ENCODE measurements at regions not wholly inside any gene's neighbourhood (a gene's known extent, or its start where the extent isn't known, plus 50 kb on each side); places are given as distances from the start of the nearest gene placed in this dataset.
"Not testable (repeated sequence)": the region's sequence is repeated elsewhere in the genome, so short reads cannot be mapped to it uniquely, and the experiment has no call there.

- peak; percentile 63 to 71 for DNase-seq
Measured at GRCh38 chr2:393711-394696, 106.1 kb upstream of the ALKAL2 start.

GRCh38 chr2:392926-393280 lies 105.0 kb upstream of the ALKAL2 start:
- no peak for DNase-seq

GRCh38 chr2:392181-392925 lies 104.5 kb upstream of the ALKAL2 start:
- DNase-seq: no peak

GRCh38 chr2:391696-392095 lies 103.8 kb upstream of the ALKAL2 start:
- no peak for DNase-seq

GRCh38 chr2:390959-391358 lies 103.1 kb upstream of the ALKAL2 start:
- no peak for DNase-seq

- DNase-seq: not testable (repeated sequence)
Measured at GRCh38 chr2:389985-390384, 102.1 kb upstream of the ALKAL2 start.

- DNase-seq: not testable (repeated sequence)
Measured at GRCh38 chr2:388752-389151, 100.9 kb upstream of the ALKAL2 start.

GRCh38 chr2:387980-388421 lies 100.1 kb upstream of the ALKAL2 start:
- DNase-seq: no peak

- no peak for DNase-seq
Measured at GRCh38 chr2:386406-387103, 98.7 kb upstream of the ALKAL2 start.

GRCh38 chr2:385785-386184 lies 97.9 kb upstream of the ALKAL2 start:
- no peak for DNase-seq

GRCh38 chr2:385061-385460 lies 97.2 kb upstream of the ALKAL2 start:
- DNase-seq: no peak

- DNase-seq: no peak
Measured at GRCh38 chr2:383888-384287, 96.0 kb upstream of the ALKAL2 start.

- DNase-seq: no peak
Measured at GRCh38 chr2:383178-383577, 95.3 kb upstream of the ALKAL2 start.

- no peak for DNase-seq
Measured at GRCh38 chr2:382728-383022, 94.8 kb upstream of the ALKAL2 start.

GRCh38 chr2:381941-382727 lies 94.2 kb upstream of the ALKAL2 start:
- DNase-seq: no peak

GRCh38 chr2:381181-381580 lies 93.3 kb upstream of the ALKAL2 start:
- no peak for DNase-seq

- DNase-seq: no peak
Measured at GRCh38 chr2:380772-381171, 92.9 kb upstream of the ALKAL2 start.

GRCh38 chr2:380221-380620 lies 92.3 kb upstream of the ALKAL2 start:
- DNase-seq: no peak

GRCh38 chr2:379778-380177 lies 91.9 kb upstream of the ALKAL2 start:
- no peak for DNase-seq

GRCh38 chr2:378364-378763 lies 90.5 kb upstream of the ALKAL2 start:
- DNase-seq: no peak

GRCh38 chr2:377414-377813 lies 89.5 kb upstream of the ALKAL2 start:
- no peak for DNase-seq

GRCh38 chr2:375956-376307 lies 88.0 kb upstream of the ALKAL2 start:
- DNase-seq: no peak

Measured in activated T-cell treated with anti-CD3 and anti-CD28 coated beads, Interleukin-2, amount 50 U/mL, for 48 hours (primary cell).